ENCODE measurements at regions not wholly inside any gene's neighbourhood (a gene's known extent, or its start where the extent isn't known, plus 50 kb on each side); places are given as distances from the start of the nearest gene placed in this dataset.

DNA sequence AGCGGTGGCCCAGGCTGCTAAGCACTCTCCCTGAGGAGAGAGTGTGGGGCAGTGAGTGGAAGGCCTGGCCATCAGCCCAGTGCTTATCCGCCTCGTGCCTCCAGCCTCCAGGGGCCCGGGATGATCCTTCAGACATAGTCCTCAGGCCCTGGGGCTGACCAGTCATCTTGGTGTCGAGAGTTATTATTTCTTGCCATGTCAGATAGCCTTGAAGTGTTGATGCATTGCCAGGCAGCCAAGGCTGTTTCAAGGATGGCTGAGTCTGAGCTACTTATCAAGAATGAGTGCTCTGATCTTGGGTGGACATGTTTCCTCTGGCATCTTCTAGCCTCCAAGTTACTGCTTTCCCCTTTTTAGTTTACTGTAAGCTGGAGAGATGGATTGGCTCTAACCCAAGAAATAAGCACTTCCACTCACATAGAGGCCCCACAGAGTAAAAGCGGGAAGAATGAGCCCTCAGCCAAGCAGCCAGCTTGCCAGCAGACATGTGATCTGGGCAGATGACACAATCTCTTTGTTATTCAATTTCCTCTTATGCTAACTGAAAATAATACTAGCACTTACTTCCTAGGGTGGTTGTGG lies 136.5 kb upstream of the NAMPT start:
- H3K27me3 ChIP-seq (replicated peaks in 1 of 4; ENCODE audit: control extremely low read depth in 1 of 4, control insufficient read depth in 3 of 4, insufficient read depth in 4 of 4, low read length in 3 of 4), result no peaks in the 10 kb centered on the region
- no peaks in the 10 kb centered on the region for H4K20me1 ChIP-seq (ENCODE audit: control insufficient read depth, insufficient read depth, low read length, poor library complexity, severe bottlenecking)
- no peak overlapping the region for H2AFZ ChIP-seq (ENCODE audit: insufficient read depth, low read depth, low read length, poor library complexity, severe bottlenecking)
- 89% methylated on average over 5 of the region's 6 CpGs for WGBS (ENCODE audit: insufficient coverage)
- Mint-ChIP-seq H3K4me1 (peaks cover 14% of the 10 kb centered on the region), H3K9me3 (ENCODE audit: insufficient read depth) (peaks cover 4% of the 10 kb centered on the region), H3K27me3 (peaks cover 9% of the 10 kb centered on the region), H3K4me3 (no peak overlapping the region), H3K27ac (no peak overlapping the region)
- H3K9ac ChIP-seq (ENCODE audit: low read length), result no peak overlapping the region
- H3K9me3 ChIP-seq (ENCODE audit: control extremely low read depth in 1 of 3, control insufficient read depth in 2 of 3, insufficient read depth in 1 of 3, low read length in 2 of 3), result peaks cover 0 to 8% (median 4%) of the 10 kb centered on the region in 3 donors
- no peak for ATAC-seq (ENCODE audit: low read depth)
- H3K4me2 ChIP-seq (replicated peaks; ENCODE audit: low read depth, low read length, poor library complexity, severe bottlenecking), result no peak overlapping the region
- H3K36me3 ChIP-seq (replicated peaks in 1 of 2; ENCODE audit: control extremely low read depth in 1 of 2, control insufficient read depth in 1 of 2, extremely low read depth in 1 of 2, insufficient read depth in 2 of 2, low read length in 1 of 2), result no peaks in the 10 kb centered on the region
- intact Hi-C loops (cut with micrococcal nuclease), result no loop called here
- ChIA-PET POLR2A (no interaction called here), CTCF (no interaction called here)
- DNase-seq, result no peak
- H3K4me1 ChIP-seq (ENCODE audit: control insufficient read depth in 2 of 2, insufficient read depth in 2 of 2, low read length in 2 of 2), result peaks cover 13 to 14% of the 10 kb centered on the region in 2 donors
- H3K4me3 ChIP-seq (ENCODE audit: control extremely low read depth in 1 of 5, extremely low read depth in 1 of 5, insufficient read depth in 1 of 5, low read depth in 2 of 5, low read length in 4 of 5), result no peak overlapping the region
- H3K79me2 ChIP-seq (ENCODE audit: control insufficient read depth, insufficient read depth, low read length), result no peaks in the 10 kb centered on the region
- H3K27ac ChIP-seq (ENCODE audit: low read length in 2 of 2), result no peak overlapping the region
- TF ChIP-seq, protein P1, sequence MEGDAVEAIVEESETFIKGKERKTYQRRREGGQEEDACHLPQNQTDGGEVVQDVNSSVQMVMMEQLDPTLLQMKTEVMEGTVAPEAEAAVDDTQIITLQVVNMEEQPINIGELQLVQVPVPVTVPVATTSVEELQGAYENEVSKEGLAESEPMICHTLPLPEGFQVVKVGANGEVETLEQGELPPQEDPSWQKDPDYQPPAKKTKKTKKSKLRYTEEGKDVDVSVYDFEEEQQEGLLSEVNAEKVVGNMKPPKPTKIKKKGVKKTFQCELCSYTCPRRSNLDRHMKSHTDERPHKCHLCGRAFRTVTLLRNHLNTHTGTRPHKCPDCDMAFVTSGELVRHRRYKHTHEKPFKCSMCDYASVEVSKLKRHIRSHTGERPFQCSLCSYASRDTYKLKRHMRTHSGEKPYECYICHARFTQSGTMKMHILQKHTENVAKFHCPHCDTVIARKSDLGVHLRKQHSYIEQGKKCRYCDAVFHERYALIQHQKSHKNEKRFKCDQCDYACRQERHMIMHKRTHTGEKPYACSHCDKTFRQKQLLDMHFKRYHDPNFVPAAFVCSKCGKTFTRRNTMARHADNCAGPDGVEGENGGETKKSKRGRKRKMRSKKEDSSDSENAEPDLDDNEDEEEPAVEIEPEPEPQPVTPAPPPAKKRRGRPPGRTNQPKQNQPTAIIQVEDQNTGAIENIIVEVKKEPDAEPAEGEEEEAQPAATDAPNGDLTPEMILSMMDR (IDR thresholded peaks at IDR 0.05), result no peak
- TF ChIP-seq EZH2 (IDR thresholded peaks at IDR 0.05; ENCODE audit: borderline replicate concordance, insufficient read depth, low read depth, low read length, poor library complexity, severe bottlenecking), result no peak

DNA sequence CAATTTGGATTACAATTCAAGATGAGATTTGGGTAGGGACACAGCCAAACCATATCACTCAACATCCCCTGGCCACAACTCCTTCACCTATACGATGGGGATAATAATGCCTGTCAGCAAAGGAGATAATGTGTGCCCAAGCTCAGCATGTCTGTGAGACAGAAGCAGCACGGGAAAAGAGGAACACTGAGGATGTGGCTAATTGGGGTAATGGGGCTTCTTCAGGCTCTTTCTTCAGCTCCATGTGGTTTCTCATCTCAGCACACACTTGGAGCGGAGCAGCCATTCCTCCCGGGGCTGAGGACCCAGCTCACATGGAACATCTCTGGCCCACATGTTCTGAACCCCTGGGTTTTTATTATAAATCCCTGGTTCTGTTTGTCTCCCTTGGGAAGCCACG lies 136.0 kb upstream of the NAMPT start:
- ATAC-seq (ENCODE audit: low read depth), result no peak
- CTCF ChIA-PET, result no interaction called here

More for the DNA sequence above, 136.0 kb upstream of the NAMPT start:
- H3K4me1 ChIP-seq (ENCODE audit: control insufficient read depth in 2 of 2, insufficient read depth in 2 of 2, low read length in 2 of 2), result peaks cover 13 to 14% of the 10 kb centered on the region in 2 donors
- TF ChIP-seq EZH2 (IDR thresholded peaks at IDR 0.05; ENCODE audit: borderline replicate concordance, insufficient read depth, low read depth, low read length, poor library complexity, severe bottlenecking), result no peak
- TF ChIP-seq, protein P1 (IDR thresholded peaks at IDR 0.05), result no peak
- peaks cover 0 to 11% (median 4%) of the 10 kb centered on the region in 3 donors for H3K9me3 ChIP-seq (ENCODE audit: control extremely low read depth in 1 of 3, control insufficient read depth in 2 of 3, insufficient read depth in 1 of 3, low read length in 2 of 3)
- H3K27ac ChIP-seq (ENCODE audit: low read length in 2 of 2), result no peak overlapping the region
- no peaks in the 10 kb centered on the region for H4K20me1 ChIP-seq (ENCODE audit: control insufficient read depth, insufficient read depth, low read length, poor library complexity, severe bottlenecking)
- WGBS (ENCODE audit: insufficient coverage), result 95% methylated on average over 3 of the region's 5 CpGs
- peaks cover 6% of the 10 kb centered on the region for H3K9me3 Mint-ChIP-seq (ENCODE audit: insufficient read depth)
- POLR2A ChIA-PET, result no interaction called here
- H3K4me1 Mint-ChIP-seq, result peaks cover 14% of the 10 kb centered on the region
- H2AFZ ChIP-seq (ENCODE audit: insufficient read depth, low read depth, low read length, poor library complexity, severe bottlenecking), result no peak overlapping the region
- no peak overlapping the region for H3K9ac ChIP-seq (ENCODE audit: low read length)
- H3K4me3 Mint-ChIP-seq, result no peak overlapping the region
- H3K27me3 Mint-ChIP-seq, result peaks cover 11% of the 10 kb centered on the region
- intact Hi-C loops (cut with micrococcal nuclease), result no loop called here
- H3K4me2 ChIP-seq (replicated peaks; ENCODE audit: low read depth, low read length, poor library complexity, severe bottlenecking), result no peak overlapping the region
- no peaks in the 10 kb centered on the region for H3K36me3 ChIP-seq (replicated peaks in 1 of 2; ENCODE audit: control extremely low read depth in 1 of 2, control insufficient read depth in 1 of 2, extremely low read depth in 1 of 2, insufficient read depth in 2 of 2, low read length in 1 of 2)
- H3K4me3 ChIP-seq (ENCODE audit: control extremely low read depth in 1 of 5, extremely low read depth in 1 of 5, insufficient read depth in 1 of 5, low read depth in 2 of 5, low read length in 4 of 5), result no peak overlapping the region
- H3K27ac Mint-ChIP-seq, result no peak overlapping the region
- DNase-seq, result no peak
- H3K79me2 ChIP-seq (ENCODE audit: control insufficient read depth, insufficient read depth, low read length), result no peaks in the 10 kb centered on the region
- no peaks in the 10 kb centered on the region for H3K27me3 ChIP-seq (replicated peaks in 1 of 4; ENCODE audit: control extremely low read depth in 1 of 4, control insufficient read depth in 3 of 4, insufficient read depth in 4 of 4, low read length in 3 of 4)
